ENCODE measurements at regions not wholly inside any gene's neighbourhood (a gene's known extent, or its start where the extent isn't known, plus 50 kb on each side); places are given as distances from the start of the nearest gene placed in this dataset.
"Not testable (repeated sequence)": the region's sequence is repeated elsewhere in the genome, so short reads cannot be mapped to it uniquely, and the experiment has no call there.

GRCh38 chr3:81884791-81885190 is 123.3 kb upstream of the GBE1 start:
- no peak for DNase-seq

DNA sequence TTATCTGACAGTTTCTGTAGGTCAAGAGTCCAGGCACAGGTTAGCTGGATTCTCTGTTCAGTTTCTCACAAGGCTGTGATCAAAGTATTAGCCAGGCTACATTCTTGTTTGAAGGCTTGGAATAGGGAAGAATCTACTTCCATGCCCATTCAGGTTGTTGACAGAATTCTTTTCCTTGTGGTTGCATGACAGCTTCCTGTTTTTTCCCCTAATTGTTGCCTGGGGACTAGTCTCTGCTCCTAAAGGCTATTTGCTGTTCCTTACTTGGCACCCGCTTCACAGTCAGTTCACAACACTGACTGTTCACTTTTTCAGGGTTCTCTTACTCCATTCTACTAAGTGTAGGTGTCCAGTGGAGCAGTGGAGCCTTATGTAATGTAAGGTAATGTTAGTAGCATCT is 115.4 kb upstream of the GBE1 start:
- no peak for DNase-seq

DNA sequence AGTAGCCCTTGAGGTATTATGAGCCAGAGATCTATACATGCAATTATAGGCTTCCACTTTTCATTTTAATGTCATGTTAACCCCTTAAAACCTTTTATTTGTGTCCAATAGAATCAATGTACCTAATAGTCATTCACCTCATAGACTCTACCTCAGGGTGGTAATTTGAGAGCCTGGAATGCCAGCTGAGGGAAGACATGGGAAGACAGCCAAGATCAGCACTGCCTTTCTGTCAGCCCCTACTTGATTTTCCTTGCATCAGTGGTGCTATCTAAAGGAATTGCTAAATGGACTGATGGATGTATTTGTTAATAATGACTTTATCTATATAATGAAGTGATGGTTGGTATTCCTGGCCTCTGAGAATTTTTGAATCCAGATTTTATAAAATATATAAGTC is 113.3 kb upstream of the GBE1 start:
- DNase-seq = no peak

GRCh38 chr3:81872566-81872965 is 111.1 kb upstream of the GBE1 start:
- DNase-seq = no peak

DNA sequence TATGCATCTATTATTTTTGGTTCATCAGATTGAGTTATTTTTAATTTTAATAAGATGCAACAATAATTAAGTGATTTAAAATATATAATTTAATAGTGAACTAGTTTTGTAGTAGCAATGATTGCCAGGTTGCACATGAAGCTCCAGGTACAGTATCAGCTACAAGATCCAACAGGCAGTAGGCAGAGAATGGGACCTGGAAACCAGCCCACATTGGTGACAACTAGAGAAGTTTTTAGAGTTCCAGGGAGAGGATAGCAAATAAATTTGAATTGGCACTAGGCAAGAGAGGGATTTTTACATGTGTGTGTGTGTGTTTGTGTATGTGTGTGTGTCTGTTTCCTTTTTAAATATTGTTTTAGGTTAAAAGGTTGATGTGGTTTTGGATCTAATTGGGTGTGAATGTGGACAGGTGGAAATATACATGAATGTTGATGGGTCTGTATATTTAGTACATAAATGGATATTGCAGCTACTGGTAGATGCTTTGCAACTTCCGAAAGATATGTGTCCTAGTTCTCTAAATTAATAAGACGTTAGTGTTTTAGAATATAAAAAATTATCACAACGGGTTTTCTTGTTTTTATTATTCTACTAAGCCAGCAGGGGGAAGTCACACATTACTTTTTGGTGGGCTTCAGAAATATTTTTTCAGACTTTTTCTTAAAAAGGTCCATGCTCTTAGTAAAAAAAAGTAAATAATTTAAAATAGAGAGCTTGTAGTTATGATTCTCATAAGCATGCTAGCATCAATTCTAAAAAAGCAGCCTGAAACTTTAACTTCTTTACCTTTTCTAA is 110.1 kb upstream of the GBE1 start:
- no peak for DNase-seq

DNA sequence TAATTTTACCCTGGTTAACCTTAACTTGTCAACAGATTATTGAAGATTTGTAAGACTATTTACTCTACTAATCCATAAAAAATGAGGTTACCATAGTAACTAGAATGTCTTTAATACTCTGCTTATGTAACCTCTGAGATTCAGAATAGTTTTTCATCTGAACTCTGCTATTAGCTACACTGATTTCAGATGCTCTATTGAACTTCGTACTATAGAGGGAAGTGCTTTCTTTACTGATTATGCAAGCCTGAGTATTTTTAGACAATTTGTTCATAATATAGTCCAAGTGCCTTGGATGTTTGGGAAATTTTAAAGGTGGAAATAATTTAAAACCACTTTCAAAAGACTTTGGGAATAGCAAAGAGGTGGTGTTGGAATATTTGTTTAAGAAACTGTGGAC is 107.9 kb upstream of the GBE1 start:
- no peak for DNase-seq

- DNase-seq = no peak
These were observed 107.2 kb upstream of the GBE1 start for GRCh38 chr3:81868597-81868996.

DNA sequence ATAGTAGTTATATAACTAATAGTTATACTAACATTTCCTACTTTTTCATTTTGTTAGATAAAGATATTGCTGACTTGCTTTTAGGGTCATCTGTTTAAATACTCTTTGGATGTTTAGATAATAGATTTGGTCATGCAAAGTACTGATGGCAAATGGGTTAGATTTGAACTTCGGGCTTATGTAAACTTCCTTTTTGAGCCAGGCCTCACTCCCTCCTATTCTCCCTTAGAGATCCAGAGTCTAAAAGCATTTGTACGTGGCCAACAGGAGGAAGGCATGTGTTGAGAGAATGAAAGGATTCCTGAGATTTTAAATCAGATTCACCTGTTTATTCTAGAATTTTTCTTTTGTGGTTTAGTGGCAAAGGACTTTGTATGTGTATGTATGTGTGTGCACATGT is 106.4 kb upstream of the GBE1 start:
- no peak for DNase-seq

DNA sequence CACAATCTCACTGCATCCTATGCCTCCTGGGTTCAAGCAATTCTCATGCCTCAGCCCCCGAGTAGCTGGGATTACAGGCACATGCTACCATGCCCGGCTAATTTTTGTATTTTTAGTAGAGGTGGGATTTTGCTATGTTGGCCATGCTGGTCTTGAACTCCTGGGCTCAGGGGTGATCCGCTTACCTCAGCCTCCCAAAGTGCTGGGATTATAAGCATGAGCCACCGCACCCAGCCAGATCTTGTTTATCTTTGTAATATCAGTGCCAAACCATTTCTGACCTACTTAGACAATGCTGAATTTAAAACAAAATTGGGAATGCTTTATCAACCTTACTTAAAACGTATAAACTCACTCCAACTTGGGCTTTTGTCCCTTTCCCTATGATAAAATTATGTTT is 103.7 kb upstream of the GBE1 start:
- DNase-seq = not testable (repeated sequence)

GRCh38 chr3:81864272-81864671 is 102.8 kb upstream of the GBE1 start:
- DNase-seq = no peak

- no peak for DNase-seq
These were observed 102.3 kb upstream of the GBE1 start for GRCh38 chr3:81863756-81864155.

DNA sequence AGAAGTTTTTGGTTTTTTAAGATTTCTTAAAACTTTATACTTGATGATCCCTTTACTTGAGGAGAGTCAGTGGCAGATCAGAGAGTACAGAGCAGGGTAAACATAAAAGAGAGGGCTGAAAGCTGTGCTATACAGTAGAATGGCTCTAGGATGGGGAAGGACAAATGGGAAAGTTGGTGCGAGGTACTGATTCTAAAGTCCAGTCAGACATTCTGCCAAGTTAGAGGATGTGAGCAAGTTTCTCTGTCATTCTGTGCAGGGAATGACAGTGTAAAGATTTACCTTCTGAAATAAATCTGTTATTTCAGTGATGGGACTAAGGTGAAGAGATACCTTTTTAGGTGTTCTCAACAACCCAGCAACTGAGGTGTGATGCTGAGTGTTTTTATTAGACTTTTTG is 100.1 kb upstream of the GBE1 start:
- DNase-seq = no peak

DNA sequence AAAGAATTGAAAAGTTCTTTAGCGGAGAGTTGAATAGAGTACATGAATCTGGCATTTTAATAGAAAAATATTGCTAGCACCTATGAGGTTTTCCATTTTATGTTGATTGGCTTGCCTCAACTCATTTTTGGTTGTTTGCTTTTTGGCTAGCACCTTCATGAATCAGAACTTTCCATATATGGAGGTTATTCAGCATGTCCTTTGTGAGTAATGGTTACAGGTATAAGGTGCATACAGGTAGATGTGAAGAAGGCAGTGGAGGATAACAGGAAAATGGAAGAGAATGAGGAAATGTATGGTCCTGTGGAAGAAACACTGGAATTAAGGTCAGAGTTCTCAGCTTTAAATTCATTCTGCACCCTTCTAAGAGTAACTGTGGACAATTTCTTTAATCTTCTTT is 98.1 kb upstream of the GBE1 start:
- DNase-seq = no peak

DNA sequence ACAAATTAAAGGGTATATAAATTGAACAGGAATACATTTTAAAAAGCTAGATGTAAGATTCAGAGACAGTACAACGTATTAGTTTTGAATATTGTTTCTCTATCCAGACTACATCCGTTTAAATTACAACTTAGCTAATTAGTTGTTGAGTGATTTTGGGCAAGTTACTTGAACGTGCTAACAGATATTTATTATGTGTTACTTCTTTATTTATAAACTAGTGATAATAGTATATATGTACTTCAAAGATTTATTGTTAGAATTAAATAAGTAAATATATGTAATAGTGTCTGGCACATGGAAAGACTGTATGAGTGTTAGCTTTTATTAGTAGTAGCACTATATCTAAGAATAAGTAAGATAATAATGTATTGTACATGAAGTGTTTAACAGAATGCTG is 92.0 kb upstream of the GBE1 start:
- no peak for DNase-seq

GRCh38 chr3:81851176-81851575 is 89.7 kb upstream of the GBE1 start:
- DNase-seq = no peak

GRCh38 chr3:81846988-81847387 is 85.5 kb upstream of the GBE1 start:
- DNase-seq = no peak

DNA sequence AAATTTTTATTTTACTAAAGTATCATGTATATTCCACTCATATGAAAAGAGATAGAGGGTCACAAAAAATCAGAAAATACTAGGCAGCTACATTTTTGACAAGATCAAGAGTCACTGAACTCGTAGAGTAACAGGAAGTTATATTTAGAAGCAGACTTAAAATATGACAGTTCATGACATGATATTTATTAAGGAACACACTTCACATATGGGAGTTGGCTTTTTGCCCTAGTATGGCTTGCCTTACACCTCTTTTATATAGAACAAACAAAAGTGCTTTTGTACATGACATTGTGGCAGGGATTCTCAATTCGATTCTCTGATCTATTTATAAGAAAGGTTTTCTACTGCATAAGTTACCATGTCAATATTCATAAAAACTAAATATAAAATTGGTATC is 80.1 kb upstream of the GBE1 start:
- no peak for DNase-seq

DNA sequence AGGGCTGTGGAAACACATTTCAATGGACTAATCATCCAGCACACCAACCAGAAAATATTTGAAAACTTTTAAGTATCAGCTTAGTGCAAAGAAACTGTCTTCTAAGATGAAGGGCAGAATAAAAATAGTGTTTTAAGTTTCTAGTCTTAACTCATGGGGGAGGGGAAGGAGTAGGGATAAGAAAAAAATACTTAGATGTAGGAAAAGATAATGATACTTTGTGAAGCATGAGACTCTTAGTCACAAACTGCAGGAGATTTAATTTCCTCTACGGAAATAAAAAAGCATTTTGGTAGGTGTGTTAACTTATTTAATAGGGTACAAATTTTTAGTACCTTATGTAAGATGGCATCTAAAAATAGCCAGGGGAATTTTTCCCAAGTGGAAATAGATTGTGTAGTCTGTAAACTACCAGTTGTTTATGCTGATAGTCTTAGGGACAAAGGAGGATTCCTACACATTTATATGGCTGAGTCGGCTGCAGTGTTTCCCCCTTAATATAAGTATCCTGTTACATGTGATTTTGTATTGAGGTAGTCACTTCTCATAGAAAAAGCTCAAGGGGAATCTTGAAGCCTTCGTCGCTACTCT is 78.2 kb upstream of the GBE1 start:
- no peak for DNase-seq

DNA sequence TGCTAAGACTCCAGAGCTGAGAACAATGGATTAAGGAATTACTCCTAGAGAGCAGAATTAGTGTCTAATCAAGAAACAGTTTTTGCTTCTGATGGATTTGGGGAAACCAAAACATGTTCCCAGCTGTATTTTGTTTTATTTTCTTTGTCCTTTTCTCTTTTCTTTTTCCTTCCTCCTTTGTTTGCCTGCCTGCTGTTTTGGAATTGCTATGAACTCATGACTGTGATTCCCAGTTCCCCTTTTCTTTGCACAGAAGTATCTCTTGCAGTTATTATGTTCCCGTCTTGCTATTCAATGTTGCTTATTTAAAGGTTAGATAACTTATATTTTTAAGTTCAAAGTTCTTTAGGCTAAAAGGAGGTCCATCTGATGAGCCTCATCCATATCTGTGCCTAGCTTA is 77.0 kb upstream of the GBE1 start:
- DNase-seq = no peak

DNA sequence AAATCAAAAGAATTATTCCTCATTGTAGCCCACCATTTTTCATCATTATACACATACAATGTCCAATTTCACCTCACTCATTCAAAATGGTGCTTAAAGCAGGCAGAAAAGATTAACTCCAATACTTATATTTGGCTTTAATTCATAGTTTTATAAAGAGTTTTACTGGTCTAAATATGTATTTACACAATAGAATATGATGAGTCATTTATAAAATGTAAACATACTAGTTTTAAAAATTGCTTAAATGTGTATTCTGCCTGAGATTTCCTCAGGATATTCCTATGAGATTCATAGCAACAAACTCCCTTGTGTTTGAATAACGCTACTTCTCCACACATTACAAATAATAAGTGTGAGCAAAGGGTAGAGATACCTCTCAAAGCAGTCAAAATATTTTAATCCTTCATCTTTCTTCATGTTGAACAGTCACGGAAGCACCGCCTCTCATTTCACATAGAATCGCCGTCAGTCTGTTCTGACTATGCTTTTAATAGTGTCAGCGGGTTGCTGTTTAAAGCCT is 75.7 kb upstream of the GBE1 start:
- DNase-seq = no peak

DNA sequence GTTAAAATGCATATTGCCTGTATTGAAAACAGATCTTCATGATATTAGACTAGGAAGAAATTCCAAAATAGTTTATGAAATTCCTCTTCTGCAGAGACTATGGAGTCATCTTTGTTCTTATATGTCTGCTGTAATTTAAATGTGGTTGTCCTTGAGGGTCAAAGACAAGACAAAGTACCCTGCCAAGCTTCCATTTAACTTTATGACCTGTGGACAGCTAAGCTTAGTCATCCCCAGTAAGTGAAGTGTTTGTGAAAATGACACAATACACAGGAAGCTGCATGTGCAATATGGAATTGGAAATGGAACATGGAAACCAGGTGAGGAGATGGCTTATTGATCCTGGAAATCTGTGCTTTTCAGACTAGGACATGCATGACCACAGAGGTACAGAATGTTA is 68.5 kb upstream of the GBE1 start:
- DNase-seq = no peak

- DNase-seq = not testable (repeated sequence)
These were observed 67.8 kb upstream of the GBE1 start for GRCh38 chr3:81829272-81829671.

- DNase-seq = no peak
These were observed 62.5 kb upstream of the GBE1 start for GRCh38 chr3:81823882-81824395.

DNA sequence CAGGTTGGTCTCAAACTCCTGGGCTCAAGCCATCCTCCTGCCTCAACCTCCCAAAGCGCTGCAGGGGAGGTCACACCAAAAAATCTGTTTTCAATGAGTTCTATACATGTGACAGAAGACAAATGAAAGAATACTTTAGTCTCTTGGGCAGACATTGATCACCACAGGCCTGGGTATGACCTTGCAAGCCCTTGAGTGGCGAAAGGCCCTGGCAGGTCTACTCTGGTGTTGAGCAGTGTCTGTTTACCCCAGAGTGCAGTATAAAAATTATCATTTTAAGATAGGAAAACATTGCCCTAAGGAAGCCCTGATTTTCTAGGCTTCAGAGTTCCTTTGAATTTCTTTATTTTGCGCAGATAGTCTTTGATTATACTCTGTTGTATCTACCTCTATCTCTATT is 61.6 kb upstream of the GBE1 start:
- DNase-seq = no peak

All from CD4-positive, alpha-beta T cell treated with Interleukin-15 for 1 hour (primary cell).